Stimulated activated CD8-positive, alpha-beta memory T cell treated with anti-CD3 and anti-CD28 coated beads, Interleukin-15, amount 100 ng/mL, for 1 hour (primary cell): ENCODE measurements at regions not wholly inside any gene's neighbourhood (a gene's known extent, or its start where the extent isn't known, plus 50 kb on each side); places are given as distances from the start of the nearest gene placed in this dataset.

ENCODE experiments used
- DNase-seq: peaks from one replicate; pipeline ENCODE4 v3.0.0-alpha.2; 2020; ENCODE audit warnings: low read depth

DNA sequence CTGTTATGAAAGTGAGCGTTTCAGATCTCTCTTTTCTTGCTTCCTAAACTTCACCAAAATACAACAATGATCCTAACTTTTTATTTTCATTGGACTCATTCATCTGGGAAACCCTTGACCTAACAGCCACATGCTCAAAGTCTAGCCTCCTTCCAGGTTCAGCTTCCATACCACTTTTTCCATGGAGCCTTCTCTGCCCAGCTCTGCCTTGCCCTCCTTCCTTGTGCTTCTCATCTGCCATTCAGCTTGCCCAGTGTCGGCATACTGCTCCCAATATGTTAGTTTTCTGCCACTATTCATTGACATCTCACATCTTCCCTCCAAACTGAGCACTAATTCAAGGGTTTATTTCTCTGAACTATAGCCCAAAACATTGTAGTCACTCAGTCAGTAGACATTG, 214.7 kb downstream of the RAD51AP2 start:
- no peak for DNase-seq

DNA sequence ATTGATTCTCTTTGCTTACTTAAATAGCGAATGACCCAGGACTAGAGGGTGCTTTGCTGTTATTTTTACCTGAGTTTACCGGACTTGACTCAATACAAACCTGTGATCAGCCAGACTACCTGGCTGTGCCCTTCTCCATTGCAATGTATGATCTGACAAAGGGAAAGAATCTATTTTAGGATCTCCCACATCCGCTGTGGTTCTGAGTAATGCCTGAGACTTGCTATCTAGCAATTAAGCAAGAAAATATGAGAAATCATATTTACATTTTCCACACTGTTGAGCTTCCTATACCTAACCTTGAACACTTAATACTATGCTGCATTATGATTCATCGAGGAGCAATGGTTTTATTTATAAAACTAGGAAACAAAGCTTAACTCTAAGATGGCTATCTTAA, 215.2 kb downstream of the RAD51AP2 start:
- DNase-seq, result no peak

GRCh38 chr2:17302281-17302680, 216.0 kb downstream of the RAD51AP2 start:
- no peak for DNase-seq

- DNase-seq, result no peak
Measured at GRCh38 chr2:17301437-17301836, 216.8 kb downstream of the RAD51AP2 start.

GRCh38 chr2:17299891-17300540, 218.2 kb downstream of the RAD51AP2 start:
- DNase-seq, result no peak

DNA sequence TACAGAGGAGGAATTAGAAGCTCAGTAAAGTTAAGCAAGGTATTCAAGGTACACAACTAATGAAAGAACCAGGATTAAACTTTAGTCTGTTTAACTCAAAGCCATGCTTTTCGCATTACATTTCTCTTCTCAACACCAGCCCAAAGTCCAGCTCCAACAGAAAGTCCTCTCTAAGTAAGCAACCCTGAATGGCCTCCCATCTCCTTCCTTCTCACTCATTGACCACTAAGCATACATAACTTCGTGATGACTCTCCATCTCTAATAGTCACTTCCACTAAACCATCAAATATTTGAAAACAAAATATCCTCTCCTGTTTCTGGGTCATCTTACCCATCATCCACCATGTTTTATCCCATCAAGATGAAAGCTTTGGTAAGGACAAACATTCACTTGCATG, 219.8 kb downstream of the RAD51AP2 start:
- no peak for DNase-seq

DNA sequence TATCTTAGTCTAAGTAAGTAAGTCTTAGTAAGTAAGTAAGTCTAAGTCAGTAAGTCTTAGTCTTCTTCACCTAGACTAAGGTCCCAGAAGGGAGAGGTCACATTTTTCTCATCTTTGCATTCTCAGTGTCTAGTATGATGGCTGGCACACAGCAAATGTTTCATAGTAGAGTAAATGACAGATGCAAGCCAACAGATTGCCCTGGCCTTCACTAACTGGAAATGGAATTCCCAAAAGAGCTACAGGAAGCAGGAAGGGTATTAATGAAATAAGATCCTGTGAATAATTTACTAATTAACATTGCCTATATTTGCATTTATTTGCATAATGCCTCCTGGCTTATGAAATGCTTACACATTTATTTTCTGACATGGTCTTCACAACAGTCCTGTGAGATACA, 221.6 kb downstream of the RAD51AP2 start:
- no peak for DNase-seq

DNA sequence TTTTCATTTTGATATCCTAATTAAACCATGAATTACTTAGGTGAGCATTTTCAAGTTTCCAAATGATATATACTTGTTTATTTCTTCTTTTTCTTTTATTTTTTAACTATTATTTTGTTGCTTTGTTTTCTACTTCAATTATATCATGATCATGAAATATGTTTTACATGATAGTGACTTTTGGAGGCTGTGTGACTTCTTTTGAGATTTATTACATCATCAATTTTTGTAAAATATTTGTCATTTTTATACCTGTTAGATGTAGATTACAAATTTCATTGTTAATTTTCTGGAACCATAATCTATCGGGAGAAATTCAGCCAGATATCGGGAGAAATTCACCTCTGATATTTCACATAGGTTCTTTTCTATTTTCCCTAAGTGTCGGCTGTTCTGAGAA, 228.6 kb downstream of the RAD51AP2 start:
- no peak for DNase-seq

DNA sequence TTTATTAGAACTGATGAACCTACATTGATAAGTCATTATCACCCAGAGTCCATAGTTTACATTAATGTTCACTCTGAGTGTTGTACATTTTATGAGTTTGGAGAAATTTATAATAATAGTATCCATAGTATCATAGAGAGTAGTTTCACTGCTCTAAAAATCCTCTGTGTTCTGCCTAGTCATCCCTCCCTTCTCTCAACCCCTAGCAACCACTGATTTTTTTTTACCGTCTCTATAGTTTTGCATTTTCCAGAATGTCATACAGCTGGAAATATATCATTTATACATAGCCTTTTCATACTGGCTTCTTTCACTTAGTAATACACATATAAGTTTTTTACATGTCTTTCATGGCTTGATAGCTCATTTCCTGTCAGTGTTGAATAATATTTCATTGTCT, 231.1 kb downstream of the RAD51AP2 start:
- no peak for DNase-seq

GRCh38 chr2:17282826-17283225, 235.4 kb downstream of the RAD51AP2 start:
- no peak for DNase-seq

DNA sequence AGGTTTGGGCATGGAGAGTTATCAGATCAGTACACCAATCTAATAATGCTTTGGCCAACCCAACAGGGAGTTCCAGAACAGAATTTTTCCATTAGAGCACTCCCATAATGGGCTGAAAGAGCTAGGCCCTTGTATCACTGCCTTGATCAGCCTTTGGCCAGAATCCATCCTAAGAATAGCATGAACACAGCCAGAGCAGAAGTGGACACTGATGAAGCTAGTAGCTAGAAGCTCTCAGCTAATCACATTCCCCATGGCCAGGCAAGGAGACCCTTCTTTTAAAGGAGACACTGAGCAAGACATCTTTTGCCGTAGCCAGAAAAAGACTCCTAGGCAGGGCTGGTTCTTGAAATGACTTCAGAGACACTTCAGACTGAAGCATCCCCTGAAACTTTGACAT, 236.0 kb downstream of the RAD51AP2 start:
- no peak for DNase-seq

DNA sequence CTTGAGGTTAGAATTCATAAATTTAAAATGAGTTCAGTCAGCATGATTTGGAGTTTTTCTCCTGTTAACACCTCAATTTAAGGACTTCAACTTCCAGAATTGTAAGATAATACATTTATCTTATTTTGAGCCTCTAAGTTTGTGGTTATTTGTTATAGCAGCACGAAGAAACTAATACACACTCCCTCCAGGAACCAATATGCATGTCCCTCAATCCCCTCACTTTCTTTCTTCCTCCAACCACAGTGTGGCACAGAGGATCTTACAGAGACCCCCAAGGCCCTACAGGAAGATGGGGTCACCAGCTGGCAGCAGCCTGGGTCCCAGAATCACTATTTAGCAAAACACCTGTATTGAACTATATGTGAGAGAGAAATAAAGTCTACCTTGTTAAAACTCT, 242.0 kb downstream of the RAD51AP2 start:
- DNase-seq, result no peak

DNA sequence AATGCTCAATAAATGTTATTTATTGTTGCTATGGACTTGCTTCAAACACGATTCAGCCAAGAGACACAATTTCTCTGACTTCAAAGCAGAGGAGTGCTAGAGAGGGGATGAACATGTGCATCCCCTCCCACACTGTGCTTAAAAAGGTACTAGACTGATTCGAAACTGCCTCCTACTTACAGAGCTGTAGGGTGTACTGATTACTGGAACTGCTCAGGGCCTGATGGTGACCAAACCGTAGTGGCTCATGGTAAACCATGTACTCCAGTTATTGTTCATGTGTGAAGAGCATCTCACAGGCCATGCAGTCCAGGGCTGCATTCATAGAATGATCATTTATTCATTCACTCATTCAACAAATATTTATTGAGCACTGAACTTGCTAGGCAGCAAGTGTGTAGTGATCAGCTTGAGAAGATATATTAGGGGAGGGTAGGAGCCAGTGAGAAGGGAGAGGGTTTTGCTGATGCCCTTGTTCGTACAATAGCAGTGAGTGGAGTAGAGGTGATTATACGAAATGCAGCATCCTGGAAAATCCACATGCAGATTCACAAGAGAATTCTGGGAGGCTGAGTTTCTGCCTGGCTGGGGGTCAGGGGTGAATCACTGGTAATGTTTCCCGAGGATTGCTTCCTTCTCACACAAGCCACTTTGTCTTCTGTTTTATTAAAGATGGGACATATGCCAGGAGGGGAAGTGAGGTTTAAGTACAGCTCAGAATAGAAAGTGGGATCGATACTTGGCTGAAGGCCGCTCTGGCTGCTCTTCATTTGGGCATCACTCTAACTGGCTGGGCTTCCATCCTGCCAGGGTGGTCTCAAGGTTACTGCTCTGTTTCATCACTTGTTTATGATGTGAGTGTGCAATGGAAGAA, 245.4 kb downstream of the RAD51AP2 start:
- no peak for DNase-seq

DNA sequence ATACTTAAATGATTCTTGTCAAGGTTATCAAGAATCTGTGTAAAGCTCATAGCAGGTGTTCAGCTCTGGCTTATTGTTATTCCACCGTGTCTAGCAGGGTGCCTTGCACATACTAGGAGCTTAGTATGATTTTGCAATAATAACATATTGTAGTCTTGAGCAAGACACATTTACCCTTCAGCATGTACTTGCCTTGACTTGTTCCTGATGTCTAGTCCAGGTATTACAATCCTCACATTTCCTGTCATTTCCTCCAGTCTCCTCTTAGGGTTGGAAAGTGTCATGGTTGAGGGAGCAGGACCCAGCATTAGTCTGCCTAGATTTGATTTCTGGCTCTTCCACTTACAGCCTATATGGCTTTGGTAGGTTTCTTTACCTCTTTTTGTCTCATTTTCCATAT, 246.1 kb downstream of the RAD51AP2 start:
- no peak for DNase-seq

- no peak for DNase-seq
Measured at GRCh38 chr2:17271416-17271815, 246.8 kb downstream of the RAD51AP2 start.

- no peak for DNase-seq
Measured at GRCh38 chr2:17270894-17271293, 247.3 kb downstream of the RAD51AP2 start.

DNA sequence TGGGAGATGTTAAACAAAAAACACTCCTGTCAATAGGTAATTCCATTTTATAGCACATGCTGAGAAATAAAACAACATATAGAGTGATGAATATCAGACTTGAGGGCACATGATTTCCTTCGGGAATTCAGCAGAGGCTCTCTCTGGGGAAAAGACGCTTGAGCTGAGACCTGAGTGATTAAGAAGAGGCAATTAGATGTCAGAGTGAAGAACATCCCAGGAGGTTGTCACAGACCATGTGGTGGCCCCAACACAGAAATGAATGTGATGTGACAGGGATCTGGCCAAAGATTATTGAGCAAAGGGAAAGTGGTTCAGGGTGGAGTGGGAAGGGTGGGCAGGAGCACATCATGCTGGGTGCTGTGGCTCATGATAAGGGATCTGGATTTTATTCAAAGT, 254.7 kb downstream of the RAD51AP2 start:
- no peak for DNase-seq

GRCh38 chr2:17262854-17263569, 255.2 kb downstream of the RAD51AP2 start:
- no peak for DNase-seq

GRCh38 chr2:17259613-17260012, 258.6 kb downstream of the RAD51AP2 start:
- DNase-seq, result no peak

DNA sequence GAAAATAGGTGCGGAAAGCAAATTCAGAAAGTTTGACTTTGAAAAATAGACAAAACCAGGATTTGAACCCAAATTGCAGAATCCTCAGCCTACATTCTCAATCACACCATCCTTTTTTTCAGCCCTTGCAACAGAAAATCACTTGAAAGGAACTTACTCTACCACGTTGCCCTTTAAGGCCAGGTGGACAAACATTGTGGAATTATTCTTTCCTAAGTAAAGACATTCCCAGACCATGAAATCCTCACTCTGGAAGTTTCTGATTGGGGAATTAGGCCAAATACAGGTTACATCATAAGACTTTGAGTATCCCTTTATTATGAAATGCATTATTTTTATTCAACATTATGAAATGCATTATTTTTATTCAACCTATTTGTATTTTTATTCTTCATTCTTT, 259.4 kb downstream of the RAD51AP2 start:
- DNase-seq, result no peak

- no peak for DNase-seq
Measured at GRCh38 chr2:17257189-17257909, 260.9 kb downstream of the RAD51AP2 start.

GRCh38 chr2:17255071-17255470, 263.2 kb downstream of the RAD51AP2 start:
- no peak for DNase-seq
